NK-92 (cell line): ENCODE measurements at regions not wholly inside any gene's neighbourhood (a gene's known extent, or its start where the extent isn't known, plus 50 kb on each side); places are given as distances from the start of the nearest gene placed in this dataset.

Experiments
- DNase-seq: peaks from one replicate; lab custom pipeline; 2025; ENCODE audit not compliant: unreplicated experiment; lab: John Stamatoyannopoulos, UW

GRCh38 chr2:196344397-196344796 is 173.0 kb upstream of the STK17B start:
- DNase-seq, result no peak

- no peak for DNase-seq
Measured at GRCh38 chr2:196353717-196354116, 182.3 kb upstream of the STK17B start.

GRCh38 chr2:196354186-196354585 is 182.8 kb upstream of the STK17B start:
- no peak for DNase-seq

- no peak for DNase-seq
Measured at GRCh38 chr2:196356332-196356731, 185.0 kb upstream of the STK17B start.

- no peak for DNase-seq
Measured at GRCh38 chr2:196360650-196361049, 189.3 kb upstream of the STK17B start.

GRCh38 chr2:196361606-196362326 is 190.4 kb upstream of the STK17B start:
- no peak for DNase-seq

GRCh38 chr2:196362973-196363549 is 191.7 kb upstream of the STK17B start:
- DNase-seq, result no peak

GRCh38 chr2:196365145-196365544 is 193.8 kb upstream of the STK17B start:
- DNase-seq, result no peak

GRCh38 chr2:196365923-196366322 is 194.5 kb upstream of the STK17B start:
- no peak for DNase-seq

GRCh38 chr2:196367633-196368032 is 196.3 kb upstream of the STK17B start:
- no peak for DNase-seq

GRCh38 chr2:196368546-196369225 is 197.3 kb upstream of the STK17B start:
- no peak for DNase-seq

- DNase-seq, result no peak
Measured at GRCh38 chr2:196369967-196370366, 198.6 kb upstream of the STK17B start.

GRCh38 chr2:196370381-196370780 is 199.0 kb upstream of the STK17B start:
- DNase-seq, result no peak

- no peak for DNase-seq
Measured at GRCh38 chr2:196372276-196372809, 201.0 kb upstream of the STK17B start.

- DNase-seq, result no peak
Measured at GRCh38 chr2:196372811-196373664, 201.7 kb upstream of the STK17B start.

GRCh38 chr2:196376984-196377877 is 205.9 kb upstream of the STK17B start:
- no peak for DNase-seq

GRCh38 chr2:196379600-196379999 is 208.2 kb upstream of the STK17B start:
- no peak for DNase-seq

GRCh38 chr2:196380098-196380497 is 208.7 kb upstream of the STK17B start:
- no peak for DNase-seq

- no peak for DNase-seq
Measured at GRCh38 chr2:196380575-196380974, 209.2 kb upstream of the STK17B start.

GRCh38 chr2:196381464-196381863 is 210.1 kb upstream of the STK17B start:
- no peak for DNase-seq
